RWPE1 (cell line): ENCODE measurements at regions not wholly inside any gene's neighbourhood (a gene's known extent, or its start where the extent isn't known, plus 50 kb on each side); places are given as distances from the start of the nearest gene placed in this dataset.
A peak's percentile ranks its signal among the peaks of the same experiment; 100 is the strongest.
"Not testable (repeated sequence)": the region's sequence is repeated elsewhere in the genome, so short reads cannot be mapped to it uniquely, and the experiment has no call there.

Experiments
- CTCF ChIA-PET: fragments of 350-600 bp; sonication (Branson Sonifier 250); formaldehyde crosslinking; extraction: SDS; loops from one replicate; lab custom pipeline; 2021; lab: Yijun Ruan, JAX
- POLR2A ChIA-PET: fragments of 400-600 bp; formaldehyde crosslinking; extraction: SDS; loops from one replicate; lab custom pipeline; 2020; ENCODE audit warnings: antibody characterized with exemption; ENCODE audit not compliant: low non-redundant PET; lab: Yijun Ruan, JAX
- DNase-seq: peaks from one replicate; pipeline ENCODE4 v3.0.0; 2012; ENCODE audit warnings: low spot score
- H3K27ac ChIP-seq: fragments of 450-650 bp; 2 replicates; pipeline ENCODE4 v1.5.1; 2017
- TF ChIP-seq, protein P1 (sequence below): fragments of 450-650 bp; conservative IDR thresholded peaks from 2 replicates; pipeline ENCODE4 v1.5.1; 2017; ENCODE audit warnings: low read depth, mild to moderate bottlenecking

GRCh38 chr2:116787848-116788247, 1026.6 kb upstream of the DDX18 start:
- DNase-seq: no peak
- POLR2A ChIA-PET: no interaction called here
- TF ChIP-seq, protein P1, sequence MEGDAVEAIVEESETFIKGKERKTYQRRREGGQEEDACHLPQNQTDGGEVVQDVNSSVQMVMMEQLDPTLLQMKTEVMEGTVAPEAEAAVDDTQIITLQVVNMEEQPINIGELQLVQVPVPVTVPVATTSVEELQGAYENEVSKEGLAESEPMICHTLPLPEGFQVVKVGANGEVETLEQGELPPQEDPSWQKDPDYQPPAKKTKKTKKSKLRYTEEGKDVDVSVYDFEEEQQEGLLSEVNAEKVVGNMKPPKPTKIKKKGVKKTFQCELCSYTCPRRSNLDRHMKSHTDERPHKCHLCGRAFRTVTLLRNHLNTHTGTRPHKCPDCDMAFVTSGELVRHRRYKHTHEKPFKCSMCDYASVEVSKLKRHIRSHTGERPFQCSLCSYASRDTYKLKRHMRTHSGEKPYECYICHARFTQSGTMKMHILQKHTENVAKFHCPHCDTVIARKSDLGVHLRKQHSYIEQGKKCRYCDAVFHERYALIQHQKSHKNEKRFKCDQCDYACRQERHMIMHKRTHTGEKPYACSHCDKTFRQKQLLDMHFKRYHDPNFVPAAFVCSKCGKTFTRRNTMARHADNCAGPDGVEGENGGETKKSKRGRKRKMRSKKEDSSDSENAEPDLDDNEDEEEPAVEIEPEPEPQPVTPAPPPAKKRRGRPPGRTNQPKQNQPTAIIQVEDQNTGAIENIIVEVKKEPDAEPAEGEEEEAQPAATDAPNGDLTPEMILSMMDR: no peak
- CTCF ChIA-PET: no interaction called here
- H3K27ac ChIP-seq: no peak overlapping the region

- CTCF ChIA-PET: no interaction called here
- H3K27ac ChIP-seq: no peak overlapping the region
- POLR2A ChIA-PET: no interaction called here
- TF ChIP-seq, protein P1: no peak
- DNase-seq: no peak
Measured at GRCh38 chr2:116802671-116803070, 1011.8 kb upstream of the DDX18 start.

GRCh38 chr2:116804901-116805300, 1009.6 kb upstream of the DDX18 start:
- no peak for DNase-seq
- TF ChIP-seq, protein P1: no peak
- ChIA-PET CTCF (no interaction called here), POLR2A (no interaction called here)
- H3K27ac ChIP-seq: no peak overlapping the region

DNA sequence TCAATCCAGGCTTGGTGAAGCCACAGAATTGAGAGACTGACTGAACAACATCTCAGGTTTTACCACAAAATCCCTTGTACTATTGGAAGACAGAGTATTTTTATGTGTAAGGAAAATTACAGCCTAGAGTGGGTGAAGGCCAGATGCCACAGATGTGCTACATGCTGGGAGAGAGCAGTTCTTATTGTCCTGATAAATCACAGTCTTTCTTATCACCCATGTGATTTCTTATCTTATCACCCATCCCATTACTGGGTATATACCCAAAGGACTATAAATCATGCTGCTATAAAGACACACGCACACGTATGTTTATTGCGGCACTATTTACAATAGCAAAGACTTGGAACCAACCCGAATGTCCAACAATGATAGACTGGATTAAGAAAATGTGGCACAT, 1008.0 kb upstream of the DDX18 start:
- POLR2A ChIA-PET, H3K27ac ChIP-seq, CTCF ChIA-PET, DNase-seq: not testable (repeated sequence)

- DNase-seq: no peak
- POLR2A ChIA-PET: no interaction called here
- CTCF ChIA-PET: interaction anchor here (0.6 kb wide), 1 partner anchor 142 kb away, joined by 3 read pairs; no protein-coding TSS in a partner anchor
- no peak overlapping the region for H3K27ac ChIP-seq
- TF ChIP-seq, protein P1: no peak
Measured at GRCh38 chr2:116809109-116809508, 1005.4 kb upstream of the DDX18 start.

GRCh38 chr2:116810071-116810470, 1004.4 kb upstream of the DDX18 start:
- CTCF ChIA-PET: no interaction called here
- H3K27ac ChIP-seq: no peak overlapping the region
- POLR2A ChIA-PET: no interaction called here
- DNase-seq: peak; percentile 16
- TF ChIP-seq, protein P1: no peak

- no peak overlapping the region for H3K27ac ChIP-seq
- peak; percentile 23 for DNase-seq
- CTCF ChIA-PET: no interaction called here
- POLR2A ChIA-PET: no interaction called here
- TF ChIP-seq, protein P1: no peak
Measured at GRCh38 chr2:116810645-116811044, 1003.8 kb upstream of the DDX18 start.
